ENCODE measurements at regions not wholly inside any gene's neighbourhood (a gene's known extent, or its start where the extent isn't known, plus 50 kb on each side); places are given as distances from the start of the nearest gene placed in this dataset.

- no peak for DNase-seq
- ATAC-seq (ENCODE audit: insufficient read depth, low read depth), result no peak
- Histone ChIP-seq H3K27me3 (ENCODE audit: insufficient read depth, low read length, poor library complexity) (no peaks in the 10 kb centered on the region), H3K4me3 (ENCODE audit: low read depth in 1 of 2, low read length in 2 of 2) (no peak overlapping the region), H3K4me1 (ENCODE audit: insufficient read depth, low read length) (0 out of 2 replicates have a peak, but pooled peaks cover 4% of the 10 kb centered on the region), H3K36me3 (ENCODE audit: insufficient read depth, low read length) (no peaks in the 10 kb centered on the region), H3K79me2 (ENCODE audit: insufficient read depth, low read length) (no peaks in the 10 kb centered on the region), H3K4me2 (ENCODE audit: insufficient read depth, low read length) (no peak overlapping the region), H3K9me3 (ENCODE audit: insufficient read depth, low read length, severe bottlenecking) (no peaks in the 10 kb centered on the region), H3K27ac (ENCODE audit: low read length) (no peak overlapping the region), H2AFZ (ENCODE audit: low read depth, low read length) (no peak overlapping the region), H3K9ac (ENCODE audit: low read depth, low read length) (no peak overlapping the region), H4K20me1 (ENCODE audit: insufficient read depth, low read length) (no peaks in the 10 kb centered on the region)
- TF ChIP-seq EZH2 (IDR thresholded peaks at IDR 0.05; ENCODE audit: borderline replicate concordance, low read depth, low read length, severe bottlenecking), result no peak
- TF ChIP-seq CTCF (IDR thresholded peaks at IDR 0.05; ENCODE audit: borderline replicate concordance, extremely low read depth, low read length, poor library complexity, severe bottlenecking), result no peak
These were observed 91.6 kb upstream of the IMMP2L start for GRCh38 chr7:111653846-111654245.

GRCh38 chr7:111650456-111650999 lies 88.2 kb upstream of the IMMP2L start:
- Histone ChIP-seq H3K27me3 (ENCODE audit: insufficient read depth, low read length, poor library complexity) (no peaks in the 10 kb centered on the region), H3K36me3 (ENCODE audit: insufficient read depth, low read length) (no peaks in the 10 kb centered on the region), H3K27ac (ENCODE audit: low read length) (no peak overlapping the region), H3K4me2 (ENCODE audit: insufficient read depth, low read length) (no peak overlapping the region), H3K4me3 (ENCODE audit: low read depth in 1 of 2, low read length in 2 of 2) (no peak overlapping the region), H3K9ac (ENCODE audit: low read depth, low read length) (no peak overlapping the region), H2AFZ (ENCODE audit: low read depth, low read length) (no peak overlapping the region), H4K20me1 (ENCODE audit: insufficient read depth, low read length) (no peaks in the 10 kb centered on the region), H3K9me3 (ENCODE audit: insufficient read depth, low read length, severe bottlenecking) (no peaks in the 10 kb centered on the region), H3K79me2 (ENCODE audit: insufficient read depth, low read length) (no peaks in the 10 kb centered on the region), H3K4me1 (ENCODE audit: insufficient read depth, low read length) (0 out of 2 replicates have a peak, but pooled peaks cover 4% of the 10 kb centered on the region)
- ATAC-seq (ENCODE audit: insufficient read depth, low read depth), result peak; percentile 40; the same call in 2 of the 3 replicates
- DNase-seq, result no peak
- TF ChIP-seq EZH2 (IDR thresholded peaks at IDR 0.05; ENCODE audit: borderline replicate concordance, low read depth, low read length, severe bottlenecking), result no peak
- no peak for TF ChIP-seq CTCF (IDR thresholded peaks at IDR 0.05; ENCODE audit: borderline replicate concordance, extremely low read depth, low read length, poor library complexity, severe bottlenecking)

GRCh38 chr7:111647881-111648280 lies 85.6 kb upstream of the IMMP2L start:
- no peaks in the 10 kb centered on the region for H3K27me3 ChIP-seq (ENCODE audit: insufficient read depth, low read length, poor library complexity)
- no peak overlapping the region for H3K4me2 ChIP-seq (ENCODE audit: insufficient read depth, low read length)
- ATAC-seq (ENCODE audit: insufficient read depth, low read depth), result no peak

More at GRCh38 chr7:111647881-111648280, 85.6 kb upstream of the IMMP2L start:
- no peak overlapping the region for H3K4me3 ChIP-seq (ENCODE audit: low read depth in 1 of 2, low read length in 2 of 2)
- H3K79me2 ChIP-seq (ENCODE audit: insufficient read depth, low read length), result no peaks in the 10 kb centered on the region
- no peak for TF ChIP-seq CTCF (IDR thresholded peaks at IDR 0.05; ENCODE audit: borderline replicate concordance, extremely low read depth, low read length, poor library complexity, severe bottlenecking)
- no peak for TF ChIP-seq EZH2 (IDR thresholded peaks at IDR 0.05; ENCODE audit: borderline replicate concordance, low read depth, low read length, severe bottlenecking)
- H4K20me1 ChIP-seq (ENCODE audit: insufficient read depth, low read length), result no peaks in the 10 kb centered on the region
- H3K9me3 ChIP-seq (ENCODE audit: insufficient read depth, low read length, severe bottlenecking), result no peaks in the 10 kb centered on the region
- 0 out of 2 replicates have a peak, but pooled peaks cover 4% of the 10 kb centered on the region for H3K4me1 ChIP-seq (ENCODE audit: insufficient read depth, low read length)
- H3K36me3 ChIP-seq (ENCODE audit: insufficient read depth, low read length), result no peaks in the 10 kb centered on the region
- H3K27ac ChIP-seq (ENCODE audit: low read length), result no peak overlapping the region
- DNase-seq, result no peak
- no peak overlapping the region for H3K9ac ChIP-seq (ENCODE audit: low read depth, low read length)
- H2AFZ ChIP-seq (ENCODE audit: low read depth, low read length), result no peak overlapping the region

All from DND-41 (cell line).